Endothelial cell of umbilical vein (primary cell): ENCODE measurements at regions not wholly inside any gene's neighbourhood (a gene's known extent, or its start where the extent isn't known, plus 50 kb on each side); places are given as distances from the start of the nearest gene placed in this dataset.

ENCODE experiments used
- BruUV-seq: library from RNA; stranded (reverse); fragments of 400-500 nt; replicated peaks from 2 replicates; lab custom pipeline; 2021; lab: Mats Ljungman, UMichigan
- CTCF ChIA-PET: fragments of 300-600, 350-600 bp; sonication (Branson Sonifier 250); formaldehyde crosslinking; loops from one replicate; lab custom pipeline; 2021; ENCODE audit warnings: antibody characterized with exemption, inconsistent platforms; lab: Charles Lee
- POLR2A ChIA-PET: fragments of 300-600, 350-600 bp; sonication (Branson Sonifier 250); formaldehyde crosslinking; loops from one replicate; lab custom pipeline; 2021; ENCODE audit warnings: antibody characterized with exemption, inconsistent platforms; lab: Charles Lee
- DNase-seq: peaks from one replicate; pipeline ENCODE4 v3.0.0-alpha.2; 2011; ENCODE audit warnings: low read depth, low spot score
- FAIRE-seq: peaks from 2 replicates; lab custom pipeline; 2011; peaks lifted over from hg19 to GRCh38; lab: Jason Lieb, UNC
- H2AFZ ChIP-seq: 2 replicates; pipeline ENCODE4 v1.6.0; 2012; ENCODE audit warnings: low read depth, low read length, control low read depth, inconsistent platforms
- H3K27ac ChIP-seq: 2 replicates; pipeline ENCODE4 v1.5.1; 2011; ENCODE audit warnings: low read depth, mild to moderate bottlenecking, control low read depth, low read length, moderate library complexity; ENCODE audit not compliant: insufficient read depth
- H3K27me3 ChIP-seq, 2 experiments: 2 replicates each; pipeline versions ENCODE4 v1.6.0 to v1.6.1; 2011; ENCODE audit warnings: low read length in 2 of 2, mixed read lengths in 1 of 2; ENCODE audit not compliant: control insufficient read depth in 2 of 2, insufficient read depth in 2 of 2
- H3K36me3 ChIP-seq, 2 experiments: 2 replicates in 1 of 2; 3 replicates in 1 of 2; pipeline ENCODE4 v1.5.1; 2011; ENCODE audit warnings: low read length in 2 of 2, mild to moderate bottlenecking in 1 of 2, moderate library complexity in 1 of 2; ENCODE audit not compliant: control insufficient read depth in 2 of 2, insufficient read depth in 2 of 2; ENCODE audit errors: extremely low read depth in 1 of 2
- H3K4me1 ChIP-seq: 3 replicates; pipeline ENCODE4 v1.5.1; 2011; ENCODE audit warnings: mild to moderate bottlenecking, low read length; ENCODE audit not compliant: control insufficient read depth, insufficient read depth; ENCODE audit errors: extremely low read depth
- H3K4me2 ChIP-seq: 2 replicates; pipeline ENCODE4 v1.6.1; 2011; ENCODE audit warnings: low read length, control low read depth, mixed read lengths; ENCODE audit not compliant: insufficient read depth
- H3K4me3 ChIP-seq, 3 experiments: fragments of 200-600 bp in 1 of 3; sonication (generic), shearing (Covaris generic) in 1 of 3; replicated peaks in 1 of 3; 2 replicates each; pipeline ENCODE4 v1.5.1; 2011 to 2016; ENCODE audit warnings: control low read depth in 3 of 3, low read length in 3 of 3, mild to moderate bottlenecking in 2 of 3, inconsistent platforms in 1 of 3, low read depth in 1 of 3, moderate library complexity in 1 of 3; ENCODE audit not compliant: insufficient read depth in 1 of 3
- H3K79me2 ChIP-seq: 2 replicates; pipeline ENCODE4 v1.6.0; 2012; ENCODE audit warnings: low read length, inconsistent platforms; ENCODE audit not compliant: control insufficient read depth, insufficient read depth
- H3K9ac ChIP-seq: replicated peaks from 2 replicates; pipeline ENCODE3; 2011; ENCODE audit warnings: low read length, control low read depth; ENCODE audit not compliant: insufficient read depth; ENCODE audit errors: extremely low read depth
- H3K9me1 ChIP-seq: replicated peaks from 3 replicates; pipeline ENCODE4 v1.6.0; 2011; ENCODE audit warnings: mild to moderate bottlenecking, low read length; ENCODE audit not compliant: control insufficient read depth, insufficient read depth; ENCODE audit errors: extremely low read depth
- H3K9me3 ChIP-seq: replicated peaks from 2 replicates; pipeline ENCODE4 v1.5.1; 2012; ENCODE audit warnings: low read length, inconsistent platforms; ENCODE audit not compliant: control insufficient read depth, insufficient read depth
- H4K20me1 ChIP-seq: replicated peaks from 2 replicates; pipeline ENCODE3; 2011; ENCODE audit warnings: mild to moderate bottlenecking, low read length; ENCODE audit not compliant: control insufficient read depth, insufficient read depth; ENCODE audit errors: extremely low read depth
- CTCF ChIP-seq, 2 donors: IDR thresholded peaks; 1 replicate in 1 of 2; 2 replicates in 1 of 2; pipeline ENCODE4 v1.5.1; 2011; ENCODE audit warnings: low read length in 2 of 2, mild to moderate bottlenecking in 2 of 2, moderate library complexity in 2 of 2, control low read depth in 1 of 2, inconsistent platforms in 1 of 2, low read depth in 1 of 2; ENCODE audit not compliant: insufficient read depth in 1 of 2; ENCODE audit errors: extremely low read depth in 1 of 2
- EZH2 ChIP-seq: IDR thresholded peaks from 2 replicates; pipeline ENCODE4 v1.6.1; 2012; ENCODE audit warnings: borderline replicate concordance, low read depth, mild to moderate bottlenecking, moderate library complexity, low read length, inconsistent platforms; ENCODE audit not compliant: severe bottlenecking
- FOS ChIP-seq: IDR thresholded peaks from 2 replicates; pipeline ENCODE4 v1.6.1; 2011; ENCODE audit warnings: mild to moderate bottlenecking, low read length, moderate library complexity, borderline replicate concordance; ENCODE audit not compliant: insufficient read depth
- GATA2 ChIP-seq: IDR thresholded peaks from 2 replicates; pipeline ENCODE4 v1.7.0; 2011; ENCODE audit warnings: low read depth, mild to moderate bottlenecking, moderate library complexity, mixed read lengths, low read length; ENCODE audit not compliant: insufficient read length, insufficient read depth
- JUN ChIP-seq: IDR thresholded peaks from 2 replicates; pipeline ENCODE4 v1.6.1; 2011; ENCODE audit warnings: borderline replicate concordance, low read depth; ENCODE audit not compliant: insufficient read length, insufficient read depth
- MAX ChIP-seq: IDR thresholded peaks from 2 replicates; pipeline ENCODE4 v1.6.1; 2011; ENCODE audit not compliant: insufficient read depth, insufficient read length
- MYC ChIP-seq: IDR thresholded peaks from one replicate; pipeline ENCODE4 v1.6.1; 2011; ENCODE audit warnings: mild to moderate bottlenecking, low read depth, low read length
- POLR2A ChIP-seq: IDR thresholded peaks from 2 replicates; pipeline ENCODE4 v1.6.1; 2012; ENCODE audit warnings: low read depth, mild to moderate bottlenecking, control low read depth, low read length
- POLR2AphosphoS5 ChIP-seq: IDR thresholded peaks from 2 replicates; pipeline ENCODE4 v1.6.1; 2012; ENCODE audit warnings: low read depth, mild to moderate bottlenecking, control low read depth, low read length, moderate library complexity; ENCODE audit not compliant: insufficient read depth
- dilution Hi-C: fragments of 300-500 bp; cut with MboI; formaldehyde crosslinking; loops from one replicate; pipeline ENCODE4 v1.15.0; 2019; ENCODE audit warnings: low sequenced_read_pairs; ENCODE audit not compliant: extremely low pct_ligation_motif_present
- intact Hi-C: fragments of 100-400 bp; cut with micrococcal nuclease; formaldehyde crosslinking; loops from one replicate; pipeline ENCODE4 v1.10.0; 2022

GRCh38 chr16:85549766-85550421 is 63.2 kb upstream of the GSE1 start:
- DNase-seq (no peak), FAIRE-seq (no peak)
- CTCF ChIA-PET: interaction anchor here (0.9 to 1.3 kb wide), 4 partner anchors 10 to 129 kb away, joined by 3 to 5 read pairs (median 4); no protein-coding TSS in a partner anchor
- Histone ChIP-seq H3K36me3 (no peaks in the 10 kb centered on the region), H3K4me2 (no peak overlapping the region), H3K9me3 (no peaks in the 10 kb centered on the region), H3K4me1 (peaks cover 10% of the 10 kb centered on the region), H4K20me1 (no peaks in the 10 kb centered on the region), H3K9ac (no peak overlapping the region), H2AFZ (no peak overlapping the region), H3K9me1 (no peaks in the 10 kb centered on the region), H3K79me2 (no peaks in the 10 kb centered on the region), H3K27me3 (no peaks in the 10 kb centered on the region), H3K4me3 (no peak overlapping the region), H3K27ac (no peak overlapping the region)
- intact Hi-C loops: no loop called here
- no TSS peak for BruUV-seq
- POLR2A ChIA-PET: no interaction called here
- dilution Hi-C loops: no loop called here
- TF ChIP-seq POLR2AphosphoS5: no peak
- no peak for TF ChIP-seq EZH2
- no peak for TF ChIP-seq JUN
- TF ChIP-seq GATA2: no peak
- no peak for TF ChIP-seq POLR2A
- TF ChIP-seq FOS: no peak
- no peak for TF ChIP-seq MAX
- TF ChIP-seq CTCF (IDR thresholded peaks at IDR 0.05; ENCODE audit: extremely low read depth in 1 of 2, insufficient read depth in 1 of 2, low read depth in 1 of 2, low read length in 2 of 2): no peak
- no peak for TF ChIP-seq MYC
